ENCODE measurements at regions not wholly inside any gene's neighbourhood (a gene's known extent, or its start where the extent isn't known, plus 50 kb on each side); places are given as distances from the start of the nearest gene placed in this dataset.

GRCh38 chr2:9127316-9127715, 79.3 kb upstream of the ASAP2 start:
- no peaks in the 10 kb centered on the region for H3F3A ChIP-seq (ENCODE audit: low read depth)
- no peaks in the 10 kb centered on the region for H3K4me1 ChIP-seq (ENCODE audit: insufficient read depth, low read length, poor library complexity, severe bottlenecking)
- no peak overlapping the region for H3K4me3 ChIP-seq (ENCODE audit: low read length, poor library complexity, severe bottlenecking)
- TF ChIP-seq, protein P1, sequence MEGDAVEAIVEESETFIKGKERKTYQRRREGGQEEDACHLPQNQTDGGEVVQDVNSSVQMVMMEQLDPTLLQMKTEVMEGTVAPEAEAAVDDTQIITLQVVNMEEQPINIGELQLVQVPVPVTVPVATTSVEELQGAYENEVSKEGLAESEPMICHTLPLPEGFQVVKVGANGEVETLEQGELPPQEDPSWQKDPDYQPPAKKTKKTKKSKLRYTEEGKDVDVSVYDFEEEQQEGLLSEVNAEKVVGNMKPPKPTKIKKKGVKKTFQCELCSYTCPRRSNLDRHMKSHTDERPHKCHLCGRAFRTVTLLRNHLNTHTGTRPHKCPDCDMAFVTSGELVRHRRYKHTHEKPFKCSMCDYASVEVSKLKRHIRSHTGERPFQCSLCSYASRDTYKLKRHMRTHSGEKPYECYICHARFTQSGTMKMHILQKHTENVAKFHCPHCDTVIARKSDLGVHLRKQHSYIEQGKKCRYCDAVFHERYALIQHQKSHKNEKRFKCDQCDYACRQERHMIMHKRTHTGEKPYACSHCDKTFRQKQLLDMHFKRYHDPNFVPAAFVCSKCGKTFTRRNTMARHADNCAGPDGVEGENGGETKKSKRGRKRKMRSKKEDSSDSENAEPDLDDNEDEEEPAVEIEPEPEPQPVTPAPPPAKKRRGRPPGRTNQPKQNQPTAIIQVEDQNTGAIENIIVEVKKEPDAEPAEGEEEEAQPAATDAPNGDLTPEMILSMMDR (conservative IDR thresholded peaks at IDR 0.05; ENCODE audit: low read length) = no peak
- TF ChIP-seq EZH2phosphoT487 (IDR thresholded peaks at IDR 0.05; ENCODE audit: borderline replicate concordance) = no peak
- no peaks in the 10 kb centered on the region for H3K36me3 ChIP-seq (ENCODE audit: insufficient read depth, low read length)
- H3K9me2 ChIP-seq (replicated peaks; ENCODE audit: low read depth, low read length) = no peaks in the 10 kb centered on the region
- no peak overlapping the region for H3K9ac ChIP-seq (ENCODE audit: low read depth, low read length, poor library complexity, severe bottlenecking)
- no peaks in the 10 kb centered on the region for H3K27me3 ChIP-seq (ENCODE audit: insufficient read depth, low read length, poor library complexity, severe bottlenecking)
- no peaks in the 10 kb centered on the region for H3K9me3 ChIP-seq (ENCODE audit: insufficient read depth, low read depth, low read length)
- no peak overlapping the region for H3K4me2 ChIP-seq (ENCODE audit: low read depth, low read length, poor library complexity, severe bottlenecking)
- H2AFZ ChIP-seq (ENCODE audit: low read length) = no peak overlapping the region
- H4K20me1 ChIP-seq (ENCODE audit: insufficient read depth, low read length, poor library complexity, severe bottlenecking) = no peaks in the 10 kb centered on the region
- H3K79me2 ChIP-seq (ENCODE audit: insufficient read depth, low read length) = no peaks in the 10 kb centered on the region

- Histone ChIP-seq H4K20me1 (ENCODE audit: insufficient read depth, low read length, poor library complexity, severe bottlenecking) (no peaks in the 10 kb centered on the region), H3K4me3 (ENCODE audit: low read length, poor library complexity, severe bottlenecking) (no peak overlapping the region), H3K36me3 (ENCODE audit: insufficient read depth, low read length) (no peaks in the 10 kb centered on the region), H3K9me3 (ENCODE audit: insufficient read depth, low read depth, low read length) (no peaks in the 10 kb centered on the region), H3K4me1 (ENCODE audit: insufficient read depth, low read length, poor library complexity, severe bottlenecking) (no peaks in the 10 kb centered on the region), H3K27me3 (ENCODE audit: insufficient read depth, low read length, poor library complexity, severe bottlenecking) (no peaks in the 10 kb centered on the region), H3K4me2 (ENCODE audit: low read depth, low read length, poor library complexity, severe bottlenecking) (no peak overlapping the region), H3F3A (ENCODE audit: low read depth) (no peaks in the 10 kb centered on the region), H3K9ac (ENCODE audit: low read depth, low read length, poor library complexity, severe bottlenecking) (no peak overlapping the region), H3K79me2 (ENCODE audit: insufficient read depth, low read length) (no peaks in the 10 kb centered on the region), H2AFZ (ENCODE audit: low read length) (no peak overlapping the region), H3K9me2 (replicated peaks; ENCODE audit: low read depth, low read length) (no peaks in the 10 kb centered on the region)
- TF ChIP-seq EZH2phosphoT487 (IDR thresholded peaks at IDR 0.05; ENCODE audit: borderline replicate concordance) = no peak
- TF ChIP-seq, protein P1 (conservative IDR thresholded peaks at IDR 0.05; ENCODE audit: low read length) = no peak
Observed at GRCh38 chr2:9126540-9126939, 80.1 kb upstream of the ASAP2 start.

GRCh38 chr2:9124231-9124741, 82.3 kb upstream of the ASAP2 start:
- Histone ChIP-seq H3K36me3 (ENCODE audit: insufficient read depth, low read length) (no peaks in the 10 kb centered on the region), H3K27me3 (ENCODE audit: insufficient read depth, low read length, poor library complexity, severe bottlenecking) (no peaks in the 10 kb centered on the region), H3K4me2 (ENCODE audit: low read depth, low read length, poor library complexity, severe bottlenecking) (no peak overlapping the region), H3K79me2 (ENCODE audit: insufficient read depth, low read length) (no peaks in the 10 kb centered on the region), H3K9me2 (replicated peaks; ENCODE audit: low read depth, low read length) (no peaks in the 10 kb centered on the region), H3K9ac (ENCODE audit: low read depth, low read length, poor library complexity, severe bottlenecking) (no peak overlapping the region), H3K9me3 (ENCODE audit: insufficient read depth, low read depth, low read length) (no peaks in the 10 kb centered on the region), H3K4me3 (ENCODE audit: low read length, poor library complexity, severe bottlenecking) (no peak overlapping the region), H3K4me1 (ENCODE audit: insufficient read depth, low read length, poor library complexity, severe bottlenecking) (no peaks in the 10 kb centered on the region), H3F3A (ENCODE audit: low read depth) (no peaks in the 10 kb centered on the region), H4K20me1 (ENCODE audit: insufficient read depth, low read length, poor library complexity, severe bottlenecking) (no peaks in the 10 kb centered on the region), H2AFZ (ENCODE audit: low read length) (no peak overlapping the region)
- TF ChIP-seq, protein P1 (conservative IDR thresholded peaks at IDR 0.05; ENCODE audit: low read length) = no peak
- no peak for TF ChIP-seq EZH2phosphoT487 (IDR thresholded peaks at IDR 0.05; ENCODE audit: borderline replicate concordance)
